ENCODE measurements at regions not wholly inside any gene's neighbourhood (a gene's known extent, or its start where the extent isn't known, plus 50 kb on each side); places are given as distances from the start of the nearest gene placed in this dataset.

DNA sequence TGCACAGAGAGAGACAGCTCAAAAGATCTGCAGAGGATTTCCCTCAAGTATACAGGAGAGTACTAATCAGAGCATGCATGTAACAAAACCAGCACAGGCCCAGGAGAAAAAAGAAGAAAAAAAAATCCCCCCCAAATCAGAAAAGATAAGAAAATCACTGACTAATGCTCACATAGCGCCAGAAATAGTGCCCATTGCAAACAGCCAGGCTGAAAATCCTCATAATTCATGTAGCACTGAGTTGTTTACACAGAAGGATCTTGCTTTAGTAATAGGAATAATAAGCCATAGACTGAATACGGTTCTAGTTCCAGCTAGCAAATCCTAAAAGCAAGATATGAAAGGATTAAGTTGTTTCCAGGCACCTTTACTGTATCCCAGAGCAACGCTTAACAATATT, 51.8 kb upstream of the MAGEC2 start:
- TF ChIP-seq CTCF (IDR thresholded peaks at IDR 0.05): no peak
- TF ChIP-seq POLR2A (IDR thresholded peaks at IDR 0.05): no peak
